Motor neuron (in vitro differentiated cells): ENCODE measurements at regions not wholly inside any gene's neighbourhood (a gene's known extent, or its start where the extent isn't known, plus 50 kb on each side); places are given as distances from the start of the nearest gene placed in this dataset.

Experiments used
- ATAC-seq, 8 experiments: fragments of 200-7000 bp; cut with Tn5 transposase; replicated peaks in 6 of 8; 2 replicates each; pipeline ENCODE4 v1.8.0; 2021; ENCODE audit warnings: mild to moderate bottlenecking in 8 of 8, moderate library complexity in 8 of 8
- H3K27ac ChIP-seq, 2 donors: fragments of 250-450 bp; sonication (Bioruptor Pico); 2 replicates each; pipeline ENCODE4 v1.9.0; 2021; ENCODE audit warnings: antibody characterized with exemption in 2 of 2, mild to moderate bottlenecking in 2 of 2, moderate library complexity in 1 of 2
- H3K4me1 ChIP-seq, 2 donors: fragments of 250-450 bp; sonication (Bioruptor Pico); replicated peaks in 1 of 2; 2 replicates each; pipeline ENCODE4 v1.6.1; 2021; ENCODE audit warnings: antibody characterized with exemption in 2 of 2, mild to moderate bottlenecking in 2 of 2, moderate library complexity in 1 of 2
- H3K4me3 ChIP-seq, 5 donors: fragments of 250-450 bp; sonication (Bioruptor Pico); 2 replicates each; pipeline ENCODE4 v1.9.0; 2021; ENCODE audit warnings: antibody characterized with exemption in 5 of 5, mild to moderate bottlenecking in 5 of 5, moderate library complexity in 4 of 5
- WGBS, 10 experiments: fragments of 450-650 bp; shearing (Covaris generic); methylation state at CpG; one replicate each; pipeline ENCODE4 v1.0.0; 2022; 5-methylcytosine and 5-hydroxymethylcytosine counted together
- in situ Hi-C, 9 experiments: fragments of 400-800 bp; cut with MboI; loops; one replicate each; pipeline ENCODE4 v1.15.0; 2021; ENCODE audit warnings: low sequenced_read_pairs in 9 of 9, low pct_unique_long_range_greater_than_20kb in 2 of 9; ENCODE audit not compliant: unreplicated experiment in 9 of 9

DNA sequence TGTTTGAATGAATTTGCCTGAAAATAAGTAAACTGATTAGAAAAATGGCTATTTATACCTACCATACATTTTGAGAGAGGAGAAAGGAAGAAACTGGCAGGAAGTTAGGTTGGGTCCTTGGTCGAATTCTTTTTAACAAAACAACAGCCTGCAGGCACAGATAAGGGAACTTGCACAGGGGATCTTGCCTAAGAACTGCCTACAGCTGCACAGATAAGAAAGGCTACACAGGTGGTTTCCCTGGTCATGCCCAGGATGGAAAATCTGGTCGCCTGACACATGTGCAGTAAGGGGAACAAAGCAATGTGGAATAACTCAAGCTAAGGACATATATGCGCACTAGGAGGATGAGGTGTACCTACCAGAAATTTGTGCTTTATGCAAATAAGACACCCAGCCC lies 732.1 kb upstream of the POT1 start:
- no peak overlapping the region for H3K27ac ChIP-seq
- peaks cover 0 to 7% of the 10 kb centered on the region in 2 donors for H3K4me1 ChIP-seq
- in situ Hi-C loops: loop anchor here in 3 of 9 experiments (25.0 kb wide), 1 partner anchor 599 kb away; no protein-coding TSS in a partner anchor
- WGBS, 10 experiments: 0 to 100% (median 79%) methylated on average over 1 to 3 of the region's 3 CpGs; no CpG with 5 or more reads in 4 of the 10 experiments
- ATAC-seq: no peak
- H3K4me3 ChIP-seq: no peak overlapping the region

DNA sequence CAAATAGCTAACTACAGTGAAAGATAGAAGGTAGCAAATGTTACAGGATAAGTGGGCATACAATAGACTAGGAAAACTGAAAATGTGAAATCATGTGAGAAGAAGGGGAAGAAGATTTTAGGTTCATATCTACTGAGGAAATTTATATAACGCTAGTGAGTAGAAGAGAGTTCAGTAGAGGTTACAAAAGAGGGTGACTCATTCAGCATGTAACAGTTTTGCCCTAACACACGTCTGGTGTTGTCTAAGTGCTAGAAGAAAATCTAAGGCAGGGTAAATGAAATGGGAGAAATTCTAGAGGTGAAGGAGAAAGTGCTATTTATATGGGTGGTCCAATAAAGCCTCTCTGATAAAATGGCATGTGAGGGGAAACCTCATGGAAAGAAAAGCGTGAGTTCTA lies 731.4 kb upstream of the POT1 start:
- H3K27ac ChIP-seq: no peak overlapping the region
- 13 to 100% (median 92%) methylated on average over 1 to 3 of the region's 3 CpGs; no CpG with 5 or more reads in 1 of the 10 experiments for WGBS, 10 experiments
- ATAC-seq: no peak
- no peak overlapping the region for H3K4me3 ChIP-seq
- in situ Hi-C loops: loop anchor here in 3 of 9 experiments (25.0 kb wide), 1 partner anchor 599 kb away; no protein-coding TSS in a partner anchor
- H3K4me1 ChIP-seq: peaks cover 0 to 7% of the 10 kb centered on the region in 2 donors

DNA sequence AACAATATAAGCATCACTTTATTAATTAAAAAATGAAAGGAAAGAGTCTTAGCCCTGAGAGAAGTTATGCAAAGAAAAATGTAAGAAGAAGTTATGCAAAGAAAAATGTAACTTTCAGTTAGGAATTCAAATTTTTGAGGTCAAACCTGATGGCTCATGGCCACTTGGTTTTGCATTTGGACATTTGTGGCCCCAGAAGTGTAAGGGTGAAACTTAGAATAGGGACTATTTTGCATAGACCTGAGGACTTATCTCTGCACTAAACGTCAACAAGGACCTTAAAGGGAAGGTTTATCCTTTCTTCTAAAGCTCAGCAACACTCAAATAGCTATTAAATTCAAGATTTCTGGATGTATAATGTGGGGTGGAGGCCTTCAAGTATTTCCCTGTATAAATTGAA lies 724.5 kb upstream of the POT1 start:
- Histone ChIP-seq H3K4me3 (no peak overlapping the region), H3K4me1 (peaks cover 0 to 4% of the 10 kb centered on the region in 2 donors), H3K27ac (no peak overlapping the region)
- in situ Hi-C loops: loop anchor here in 3 of 9 experiments (25.0 kb wide), 1 partner anchor 592 kb away; no protein-coding TSS in a partner anchor
- WGBS, 10 experiments: 13 to 100% (median 75%) methylated on average over 1 of the region's 1 CpG; no CpG with 5 or more reads in 5 of the 10 experiments
- no peak for ATAC-seq

DNA sequence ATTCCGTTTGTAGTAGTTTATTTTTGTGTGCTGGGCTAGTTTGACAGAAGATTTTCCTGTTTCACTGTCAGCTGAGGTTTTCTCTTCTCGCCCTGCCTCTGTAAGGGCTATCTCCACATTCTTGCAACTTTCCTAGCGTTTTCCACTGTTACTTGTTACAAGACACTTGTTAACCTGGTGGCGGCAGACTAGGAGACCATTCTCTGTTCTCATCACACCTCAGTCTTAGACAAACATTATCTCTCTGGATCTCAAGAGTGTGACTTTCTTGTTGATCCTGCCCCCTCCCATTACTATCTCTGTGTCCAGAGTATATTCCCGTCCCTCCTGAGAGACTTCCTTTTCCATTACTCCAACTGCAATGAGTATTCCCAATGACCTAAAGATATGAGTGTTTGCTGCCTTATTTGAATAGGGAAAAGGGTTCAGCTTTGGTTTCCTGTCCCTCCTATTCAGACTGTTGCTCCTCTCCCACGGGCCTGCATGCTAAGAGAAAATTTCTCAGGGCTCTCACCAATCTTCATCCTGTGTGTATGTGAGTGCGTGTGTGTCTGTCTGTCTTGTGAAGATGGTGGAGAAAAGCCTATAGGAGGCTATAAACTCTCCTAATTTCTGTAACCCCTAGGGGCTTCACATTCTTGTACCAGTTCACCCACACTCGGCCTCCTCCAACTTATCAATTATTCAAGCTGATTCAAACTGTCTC lies 722.4 kb upstream of the POT1 start:
- Histone ChIP-seq H3K4me1 (peaks cover 0 to 9% of the 10 kb centered on the region in 2 donors), H3K4me3 (no peak overlapping the region), H3K27ac (no peak overlapping the region)
- ATAC-seq: no peak
- in situ Hi-C loops: loop anchor here in 3 of 9 experiments (25.0 kb wide), 1 partner anchor 590 kb away; no protein-coding TSS in a partner anchor
- WGBS, 10 experiments: 7 to 100% (median 77%) methylated on average over 1 to 8 of the region's 8 CpGs

DNA sequence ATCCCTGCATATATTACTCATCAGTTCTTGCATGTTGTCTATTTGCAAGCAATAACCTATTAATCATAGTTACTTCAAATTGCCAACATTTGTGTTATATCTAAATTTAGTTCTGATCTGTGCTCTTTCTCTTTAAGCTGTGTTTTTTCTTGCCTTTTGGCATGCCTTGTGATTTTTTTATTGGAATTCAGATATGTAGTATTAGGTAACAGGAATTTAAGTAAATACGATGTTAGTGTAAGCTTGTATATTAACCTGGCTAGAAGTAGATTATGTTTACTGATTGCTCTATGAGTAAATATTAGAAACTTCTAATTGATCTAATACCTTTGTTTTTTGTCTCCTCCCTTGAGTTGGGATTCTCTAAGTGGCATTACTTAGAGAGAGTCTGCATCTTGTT lies 718.9 kb upstream of the POT1 start:
- Histone ChIP-seq H3K27ac (no peak overlapping the region), H3K4me1 (peaks cover 0 to 9% of the 10 kb centered on the region in 2 donors), H3K4me3 (no peak overlapping the region)
- WGBS, 10 experiments: 0 to 100% (median 53%) methylated on average over 1 of the region's 1 CpG; no CpG with 5 or more reads in 2 of the 10 experiments
- no peak for ATAC-seq
- in situ Hi-C loops: no loop called here

DNA sequence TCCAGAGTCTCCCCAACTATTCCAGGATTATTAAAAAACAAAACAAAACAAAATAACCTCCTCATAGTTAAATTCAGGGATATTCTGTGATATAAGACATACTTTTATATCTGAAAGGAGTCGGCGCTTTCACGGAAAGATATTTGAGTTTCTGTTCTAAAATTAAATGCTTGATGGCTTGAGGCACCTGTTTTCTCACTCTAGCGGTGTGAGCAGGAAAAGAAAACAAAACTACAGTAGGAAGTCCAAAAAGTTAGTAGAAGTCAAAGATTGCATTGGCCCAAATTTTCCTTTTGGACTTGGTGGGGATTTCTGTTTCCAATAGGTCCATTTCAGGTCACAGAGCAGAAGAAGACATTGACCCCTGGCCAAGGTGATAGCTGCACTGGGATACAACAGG lies 716.1 kb upstream of the POT1 start:
- ATAC-seq: no peak
- WGBS, 10 experiments: 3 to 100% (median 81%) methylated on average over 3 to 4 of the region's 4 CpGs; no CpG with 5 or more reads in 1 of the 10 experiments

DNA sequence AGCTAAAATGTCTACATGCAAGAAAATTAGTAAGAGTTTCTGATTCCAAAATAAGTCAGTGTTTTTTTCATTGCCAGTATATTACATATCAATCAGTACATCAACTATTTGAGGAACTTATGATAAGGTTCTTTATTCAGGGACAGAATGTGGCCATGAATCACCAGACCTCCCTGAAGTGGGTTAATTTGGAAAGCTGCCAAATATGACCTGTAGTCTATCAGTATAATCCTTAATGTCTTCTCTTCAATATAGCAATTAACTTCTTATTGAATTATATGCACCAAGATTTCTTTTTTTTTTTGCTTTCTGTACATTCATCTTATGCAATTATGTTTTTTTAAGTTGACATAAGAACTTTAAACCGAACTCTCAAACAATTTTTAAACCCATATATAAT lies 714.5 kb upstream of the POT1 start:
- WGBS, 10 experiments: 0 to 93% (median 70%) methylated on average over 1 of the region's 1 CpG
- no peak for ATAC-seq
- no peak overlapping the region for H3K27ac ChIP-seq
- H3K4me3 ChIP-seq: no peak overlapping the region
- H3K4me1 ChIP-seq: peaks cover 0 to 5% of the 10 kb centered on the region in 2 donors
- in situ Hi-C loops: no loop called here

More for the DNA sequence above, 716.1 kb upstream of the POT1 start:
- no peak overlapping the region for H3K27ac ChIP-seq
- H3K4me3 ChIP-seq: no peak overlapping the region
- H3K4me1 ChIP-seq: peaks cover 0 to 9% of the 10 kb centered on the region in 2 donors
- in situ Hi-C loops: no loop called here

DNA sequence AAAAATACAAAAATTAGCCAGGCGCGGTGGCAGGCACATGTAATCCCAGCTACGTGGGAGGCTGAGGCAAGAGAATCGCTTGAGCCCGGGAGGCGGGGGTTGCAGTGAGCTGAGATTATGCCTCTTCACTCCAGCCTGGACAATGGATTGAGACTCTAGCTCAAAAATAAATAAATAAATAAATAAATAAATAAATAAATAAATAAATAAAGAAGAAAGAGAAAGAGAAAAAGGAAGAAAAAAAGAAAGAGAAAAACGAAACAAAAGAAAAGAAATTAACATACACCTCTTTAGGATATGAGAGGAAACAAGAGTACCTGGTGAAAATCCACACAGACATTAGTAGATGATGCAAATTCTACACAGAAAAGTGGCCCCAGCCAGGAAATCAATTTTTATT lies 713.7 kb upstream of the POT1 start:
- no peak overlapping the region for H3K27ac ChIP-seq
- WGBS, 10 experiments: 41 to 96% (median 86%) methylated on average over 3 to 7 of the region's 7 CpGs; no CpG with 5 or more reads in 1 of the 10 experiments
- no peaks in the 10 kb centered on the region for H3K4me1 ChIP-seq
- no peak for ATAC-seq
- in situ Hi-C loops: no loop called here
- no peak overlapping the region for H3K4me3 ChIP-seq

DNA sequence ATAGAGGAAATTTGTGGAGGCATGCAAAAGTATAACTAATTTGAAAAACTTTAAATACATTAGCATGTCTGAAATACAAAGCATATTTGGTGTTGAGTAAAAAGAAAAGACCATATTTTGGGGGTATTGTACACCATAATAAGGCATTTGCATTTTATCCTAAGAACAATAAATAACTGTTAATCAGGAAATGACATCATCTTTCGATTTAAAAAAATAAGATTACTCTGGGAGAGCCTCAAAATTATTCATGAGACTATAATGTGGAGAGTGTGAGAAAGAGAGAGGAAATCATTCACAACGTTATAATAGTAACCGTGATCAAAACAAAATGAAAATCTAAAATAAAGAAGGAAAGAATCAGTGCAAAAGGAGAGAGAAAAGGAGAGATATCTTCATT lies 712.3 kb upstream of the POT1 start:
- H3K4me3 ChIP-seq: no peak overlapping the region
- H3K27ac ChIP-seq: no peak overlapping the region
- in situ Hi-C loops: no loop called here
- 0 to 83% (median 46%) methylated on average over 1 to 3 of the region's 3 CpGs for whole genome bisulfite sequencing, 10 experiments
- H3K4me1 ChIP-seq: no peaks in the 10 kb centered on the region
- no peak for ATAC-seq

DNA sequence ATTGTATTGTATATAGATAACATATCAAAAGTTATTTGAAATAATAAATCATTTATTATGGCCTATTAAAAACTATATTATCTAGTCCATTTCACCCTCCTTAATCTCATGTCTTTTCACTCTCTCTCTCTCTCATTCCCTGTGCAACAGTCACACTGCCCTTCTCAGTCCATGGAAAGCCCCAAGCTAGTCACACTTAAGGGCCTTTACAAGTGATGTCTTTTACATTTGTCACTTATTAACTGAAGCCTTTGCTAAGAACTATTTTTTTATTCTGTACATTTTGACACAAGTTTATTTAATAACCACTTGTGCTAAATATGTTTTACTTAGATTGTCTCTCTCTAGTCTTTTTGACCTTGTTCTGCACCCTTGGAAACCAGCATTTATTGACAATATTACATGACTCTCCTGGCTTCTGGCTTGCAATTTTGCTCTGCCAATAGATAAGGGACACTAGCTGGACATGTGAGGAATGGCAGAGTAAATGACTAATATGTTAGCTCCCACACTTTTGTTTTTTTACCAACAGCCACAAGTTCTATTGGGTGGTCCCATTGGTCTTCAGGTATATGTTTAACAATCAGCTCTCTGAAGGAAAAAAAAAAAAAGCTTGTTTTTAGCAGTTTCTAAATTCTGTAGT lies 706.8 kb upstream of the POT1 start:
- Histone ChIP-seq H3K4me1 (no peaks in the 10 kb centered on the region), H3K27ac (no peak overlapping the region), H3K4me3 (no peak overlapping the region)
- in situ Hi-C loops: no loop called here
- ATAC-seq: no peak

DNA sequence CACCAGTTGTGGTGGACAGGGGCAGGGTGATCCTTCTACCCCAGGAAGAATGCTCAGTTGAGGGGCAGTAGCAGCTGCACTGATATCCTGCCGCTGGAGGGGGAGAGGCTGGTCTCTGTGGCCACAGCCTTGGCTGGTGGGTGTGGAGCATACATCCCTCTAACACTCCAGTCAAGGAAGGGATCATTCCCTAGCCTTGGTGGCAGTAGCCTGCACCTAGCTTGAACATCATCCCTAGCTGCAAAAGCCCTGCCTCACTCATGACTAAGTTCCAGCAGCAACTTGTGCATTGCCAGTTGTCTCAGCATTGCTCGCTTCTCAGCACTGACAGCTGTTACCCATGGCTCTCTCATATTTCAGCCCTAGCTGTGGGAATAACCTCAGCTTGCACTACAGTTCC lies 688.9 kb upstream of the POT1 start:
- ATAC-seq: no peak

DNA sequence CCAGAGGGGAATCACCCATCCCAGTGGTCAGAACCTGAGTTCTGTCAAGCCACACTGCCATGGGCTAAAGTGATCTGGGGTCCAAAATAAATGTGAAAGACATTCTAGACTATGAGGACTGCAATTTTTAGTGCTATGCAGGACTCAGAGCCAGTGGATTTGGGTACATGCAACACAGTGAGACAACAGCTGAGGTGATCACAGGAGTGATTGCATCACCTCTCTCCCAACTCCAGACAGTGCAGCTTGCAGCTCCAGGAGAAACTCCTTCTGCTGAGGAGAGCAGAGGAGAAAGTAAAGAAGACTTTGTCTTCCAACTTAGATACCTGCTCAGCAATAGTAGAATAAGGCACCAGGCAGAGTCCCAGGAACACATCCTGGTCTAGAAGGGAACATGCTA lies 682.0 kb upstream of the POT1 start:
- ATAC-seq: no peak
- Histone ChIP-seq H3K4me1 (no peaks in the 10 kb centered on the region), H3K4me3 (no peak overlapping the region), H3K27ac (no peak overlapping the region)
- in situ Hi-C loops: no loop called here

More for the DNA sequence above, 688.9 kb upstream of the POT1 start:
- Histone ChIP-seq H3K27ac (no peak overlapping the region), H3K4me1 (no peaks in the 10 kb centered on the region), H3K4me3 (no peak overlapping the region)
- WGBS, 10 experiments: 0 to 74% (median 0%) methylated on average over 1 to 2 of the region's 2 CpGs; no CpG with 5 or more reads in 7 of the 10 experiments
- in situ Hi-C loops: no loop called here

DNA sequence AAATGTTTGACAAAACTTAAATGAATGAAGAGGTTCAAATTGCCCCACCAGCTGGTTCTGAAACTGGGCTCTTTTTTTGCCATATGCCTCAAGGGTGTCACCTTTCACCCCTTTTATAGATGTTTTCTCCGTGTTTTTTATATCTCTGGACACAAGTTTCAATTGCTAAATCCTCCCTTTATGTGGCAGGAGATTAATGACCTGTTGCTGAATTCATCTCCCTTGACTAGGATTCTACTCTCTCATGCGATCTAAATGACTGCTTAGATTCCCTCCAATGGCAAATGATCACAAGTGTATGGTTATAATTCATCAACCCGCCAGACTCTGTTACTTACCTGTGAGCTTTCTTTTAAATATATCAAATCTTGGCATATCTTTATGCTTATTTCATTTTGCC lies 677.0 kb upstream of the POT1 start:
- WGBS, 10 experiments: 0 to 53% (median 39%) methylated on average over 2 to 3 of the region's 3 CpGs
- H3K4me3 ChIP-seq: no peak overlapping the region
- no peak overlapping the region for H3K27ac ChIP-seq
- H3K4me1 ChIP-seq: no peaks in the 10 kb centered on the region
- in situ Hi-C loops: no loop called here
- ATAC-seq: no peak
